Lower leg skin (tissue), 3 donors: ENCODE measurements at regions not wholly inside any gene's neighbourhood (a gene's known extent, or its start where the extent isn't known, plus 50 kb on each side); places are given as distances from the start of the nearest gene placed in this dataset.

Experiments
- POLR2A ChIP-seq, 2 donors: fragments of 450-650 bp; IDR thresholded peaks; one replicate each; pipeline ENCODE4 v1.6.1; 2016 to 2017; ENCODE audit warnings: antibody characterized with exemption in 2 of 2, mild to moderate bottlenecking in 1 of 2, moderate library complexity in 1 of 2
- TF ChIP-seq, protein P1 (sequence below), 3 donors: fragments of 450-650 bp; IDR thresholded peaks; one replicate each; pipeline ENCODE4 v1.5.1; 2016; ENCODE audit warnings: antibody characterized with exemption in 3 of 3, mild to moderate bottlenecking in 3 of 3, moderate library complexity in 2 of 3

DNA sequence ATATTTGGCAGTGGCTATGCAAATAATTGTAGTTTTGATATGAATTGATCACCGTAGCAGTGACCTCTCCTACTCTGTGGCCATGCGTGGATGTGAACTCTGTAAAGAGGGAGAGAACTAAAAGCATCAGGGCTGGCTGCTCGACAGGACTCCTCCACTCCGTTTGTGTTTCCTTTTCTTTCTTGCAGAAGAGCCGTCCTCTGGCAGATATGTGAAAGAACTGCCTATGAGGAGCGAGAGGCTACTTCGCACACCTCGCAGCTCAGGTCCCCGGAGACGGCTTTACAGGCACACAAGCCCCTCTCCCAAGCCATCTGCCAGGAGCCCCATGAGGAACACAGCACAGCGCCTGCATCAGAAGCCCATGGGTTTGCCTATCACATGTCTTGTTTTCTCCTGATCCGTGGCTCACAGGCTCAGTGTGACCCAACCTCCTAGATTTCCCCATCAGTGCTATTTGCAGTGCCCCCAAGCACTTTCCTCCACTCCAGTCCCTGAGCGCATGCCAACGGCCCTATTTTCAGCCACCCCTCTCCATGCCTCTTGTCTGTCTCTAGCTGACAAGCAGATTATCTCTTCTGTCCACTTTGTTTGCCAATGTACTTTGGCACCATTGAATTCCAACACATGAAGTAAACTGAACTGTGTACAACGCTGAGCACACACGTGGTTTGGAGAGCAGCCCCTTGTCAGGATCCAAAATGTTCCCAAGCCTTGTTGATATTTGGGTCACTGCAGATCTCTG is 164.3 kb upstream of the AKR1E2 start:
- TF ChIP-seq, protein P1, sequence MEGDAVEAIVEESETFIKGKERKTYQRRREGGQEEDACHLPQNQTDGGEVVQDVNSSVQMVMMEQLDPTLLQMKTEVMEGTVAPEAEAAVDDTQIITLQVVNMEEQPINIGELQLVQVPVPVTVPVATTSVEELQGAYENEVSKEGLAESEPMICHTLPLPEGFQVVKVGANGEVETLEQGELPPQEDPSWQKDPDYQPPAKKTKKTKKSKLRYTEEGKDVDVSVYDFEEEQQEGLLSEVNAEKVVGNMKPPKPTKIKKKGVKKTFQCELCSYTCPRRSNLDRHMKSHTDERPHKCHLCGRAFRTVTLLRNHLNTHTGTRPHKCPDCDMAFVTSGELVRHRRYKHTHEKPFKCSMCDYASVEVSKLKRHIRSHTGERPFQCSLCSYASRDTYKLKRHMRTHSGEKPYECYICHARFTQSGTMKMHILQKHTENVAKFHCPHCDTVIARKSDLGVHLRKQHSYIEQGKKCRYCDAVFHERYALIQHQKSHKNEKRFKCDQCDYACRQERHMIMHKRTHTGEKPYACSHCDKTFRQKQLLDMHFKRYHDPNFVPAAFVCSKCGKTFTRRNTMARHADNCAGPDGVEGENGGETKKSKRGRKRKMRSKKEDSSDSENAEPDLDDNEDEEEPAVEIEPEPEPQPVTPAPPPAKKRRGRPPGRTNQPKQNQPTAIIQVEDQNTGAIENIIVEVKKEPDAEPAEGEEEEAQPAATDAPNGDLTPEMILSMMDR (IDR thresholded peaks at IDR 0.05) = no peak
- TF ChIP-seq POLR2A (IDR thresholded peaks at IDR 0.05) = no peak
